GM23338 (cell line): ENCODE measurements at regions not wholly inside any gene's neighbourhood (a gene's known extent, or its start where the extent isn't known, plus 50 kb on each side); places are given as distances from the start of the nearest gene placed in this dataset.

Experiments
- ATAC-seq: fragments of 200-7000 bp; cut with Tn5 transposase; 3 replicates; pipeline ENCODE4 v1.9.1; 2020
- DNase-seq: peaks from one replicate; pipeline ENCODE4 v3.0.0-alpha.2; 2015; ENCODE audit warnings: low spot score
- H2AFZ ChIP-seq: fragments of 200-600 bp; sonication (generic); 2 replicates; pipeline ENCODE4 v1.8.0; 2016; ENCODE audit warnings: antibody characterized with exemption, mild to moderate bottlenecking, moderate library complexity
- H3F3A ChIP-seq: fragments of 200-600 bp; sonication (generic); replicated peaks from 2 replicates; pipeline ENCODE4 v1.8.0; 2017; ENCODE audit warnings: antibody characterized with exemption, mixed run types, low read depth
- H3K27ac ChIP-seq: fragments of 200-600 bp; sonication (generic); 2 replicates; pipeline ENCODE4 v1.6.1; 2016; ENCODE audit warnings: low read depth
- H3K27me3 ChIP-seq: fragments of 200-600 bp; sonication (generic); 2 replicates; pipeline ENCODE4 v1.8.0; 2016; ENCODE audit warnings: mild to moderate bottlenecking, mixed run types, moderate library complexity; ENCODE audit not compliant: insufficient read depth
- H3K36me3 ChIP-seq: fragments of 200-600 bp; sonication (generic); 2 replicates; pipeline ENCODE4 v1.8.0; 2016; ENCODE audit warnings: mild to moderate bottlenecking; ENCODE audit not compliant: insufficient read depth
- H3K4me1 ChIP-seq: fragments of 200-600 bp; sonication (generic); 2 replicates; pipeline ENCODE4 v1.8.0; 2016; ENCODE audit warnings: mild to moderate bottlenecking, moderate library complexity; ENCODE audit not compliant: insufficient read depth
- H3K4me2 ChIP-seq: fragments of 200-600 bp; sonication (generic); 2 replicates; pipeline ENCODE4 v1.7.1; 2017; ENCODE audit warnings: mixed run types
- H3K4me3 ChIP-seq: fragments of 200-600 bp; sonication (generic); 2 replicates; pipeline ENCODE4 v1.6.1; 2016; ENCODE audit warnings: mixed run types
- H3K79me2 ChIP-seq: fragments of 200-600 bp; sonication (generic); replicated peaks from 2 replicates; pipeline ENCODE4 v1.8.0; 2017; ENCODE audit warnings: mild to moderate bottlenecking; ENCODE audit not compliant: insufficient read depth
- H3K9me2 ChIP-seq: fragments of 200-600 bp; sonication (generic); 2 replicates; pipeline ENCODE4 v1.8.0; 2017; ENCODE audit not compliant: insufficient read depth
- H4K20me1 ChIP-seq: fragments of 200-600 bp; sonication (generic); replicated peaks from 2 replicates; pipeline ENCODE4 v1.8.0; 2017; ENCODE audit warnings: mild to moderate bottlenecking; ENCODE audit not compliant: insufficient read depth
- H3K27ac Mint-ChIP-seq: 2 replicates; pipeline ENCODE4 v1.8.0; 2020; ENCODE audit warnings: inconsistent platforms, mild to moderate bottlenecking, moderate library complexity, mixed read lengths
- H3K27me3 Mint-ChIP-seq: 3 replicates; pipeline ENCODE4 v1.8.0; 2022; ENCODE audit warnings: low read depth, mild to moderate bottlenecking, moderate library complexity, mixed read lengths, inconsistent platforms; ENCODE audit not compliant: insufficient read depth, poor library complexity
- H3K36me3 Mint-ChIP-seq: 3 replicates; pipeline ENCODE4 v1.8.0; 2021; ENCODE audit warnings: low read depth, mild to moderate bottlenecking, inconsistent platforms, moderate library complexity, mixed read lengths
- H3K4me1 Mint-ChIP-seq: 3 replicates; pipeline ENCODE4 v1.8.0; 2020; ENCODE audit warnings: mild to moderate bottlenecking, inconsistent platforms, mixed read lengths
- H3K4me3 Mint-ChIP-seq: 3 replicates; pipeline ENCODE4 v1.8.0; 2021; ENCODE audit warnings: moderate library complexity, mild to moderate bottlenecking, inconsistent platforms, mixed read lengths
- H3K9me3 Mint-ChIP-seq: 3 replicates; pipeline ENCODE4 v1.8.0; 2020; ENCODE audit warnings: moderate library complexity, mild to moderate bottlenecking, inconsistent platforms, mixed read lengths
- CREB1 ChIP-seq: fragments of 250-450 bp; sonication (Bioruptor Pico); IDR thresholded peaks from 2 replicates; pipeline ENCODE4 v1.5.0; 2020; ENCODE audit warnings: low read depth, mild to moderate bottlenecking, moderate library complexity
- CTCF ChIP-seq, 2 experiments: fragments of 200-600 bp in 1 of 2; sonication (generic) in 1 of 2; conservative IDR thresholded peaks; 2 replicates each; pipeline versions ENCODE4 v1.5.1 to v1.6.1; 2016 to 2017; ENCODE audit warnings: antibody characterized with exemption in 2 of 2, low read depth in 2 of 2, mild to moderate bottlenecking in 2 of 2, moderate library complexity in 1 of 2
- ETS1 ChIP-seq: IDR thresholded peaks from 2 replicates; pipeline ENCODE4 v1.6.1; 2016; ENCODE audit warnings: antibody characterized with exemption
- EZH2 ChIP-seq: fragments of 200-600 bp; sonication (generic); IDR thresholded peaks from one replicate; pipeline ENCODE4 v1.8.0; 2017; ENCODE audit warnings: antibody characterized with exemption, mild to moderate bottlenecking, low read depth; ENCODE audit not compliant: unreplicated experiment
- EZH2phosphoT487 ChIP-seq: fragments of 200-600 bp; sonication (generic); IDR thresholded peaks from one replicate; pipeline ENCODE4 v1.8.1; 2018; ENCODE audit warnings: antibody characterized with exemption; ENCODE audit not compliant: unreplicated experiment
- JUNB ChIP-seq: IDR thresholded peaks from one replicate; pipeline ENCODE4 v1.6.1; 2016; ENCODE audit warnings: antibody characterized with exemption; ENCODE audit not compliant: unreplicated experiment
- NANOG ChIP-seq: IDR thresholded peaks from 2 replicates; pipeline ENCODE4 v1.6.1; 2016; ENCODE audit warnings: antibody characterized with exemption, borderline replicate concordance
- POLR2AphosphoS5 ChIP-seq: IDR thresholded peaks from 2 replicates; pipeline ENCODE4 v1.6.1; 2016; ENCODE audit warnings: antibody characterized with exemption, low read depth
- REST ChIP-seq: IDR thresholded peaks from one replicate; pipeline ENCODE4 v1.6.1; 2018; ENCODE audit warnings: antibody characterized with exemption; ENCODE audit not compliant: unreplicated experiment
- STAT1 ChIP-seq: IDR thresholded peaks from one replicate; pipeline ENCODE4 v1.6.1; 2016; ENCODE audit warnings: antibody characterized with exemption; ENCODE audit not compliant: unreplicated experiment
- ZNF114 ChIP-seq: fragments of 250-450 bp; sonication (Bioruptor Pico); IDR thresholded peaks from 2 replicates; pipeline ENCODE4 v1.5.0; 2020; ENCODE audit warnings: mild to moderate bottlenecking, moderate library complexity
- ZNF331 ChIP-seq: fragments of 250-450 bp; sonication (Bioruptor Pico); IDR thresholded peaks from 2 replicates; pipeline ENCODE4 v1.5.0; 2020; ENCODE audit warnings: low read depth, mild to moderate bottlenecking, moderate library complexity
- ZNF462 ChIP-seq: fragments of 250-450 bp; sonication (Bioruptor Pico); IDR thresholded peaks from 2 replicates; pipeline ENCODE4 v1.5.0; 2020; ENCODE audit warnings: mild to moderate bottlenecking, moderate library complexity

GRCh38 chr5:56286015-56286884 lies 53.1 kb upstream of the ANKRD55 start:
- H3K9me3 Mint-ChIP-seq = no peaks in the 10 kb centered on the region; the same call in 2 of the 3 replicates
- H3K27ac Mint-ChIP-seq = no peak overlapping the region
- ATAC-seq (no peak), DNase-seq (no peak)
- TF ChIP-seq STAT1 = no peak
- TF ChIP-seq NANOG = no peak
- no peak for TF ChIP-seq EZH2phosphoT487
- TF ChIP-seq POLR2AphosphoS5 = no peak
- no peak for TF ChIP-seq REST
- TF ChIP-seq JUNB = no peak
- TF ChIP-seq CTCF (conservative IDR thresholded peaks at IDR 0.05; ENCODE audit: low read depth in 2 of 2) = no peak
- TF ChIP-seq ZNF331 (CRISPR knock-in tag) = no peak
- no peak for TF ChIP-seq ZNF462 (CRISPR knock-in tag)
- TF ChIP-seq ETS1 = no peak
- no peak for TF ChIP-seq ZNF114 (CRISPR knock-in tag)
- no peak for TF ChIP-seq CREB1 (CRISPR knock-in tag)
- TF ChIP-seq EZH2 = no peak
- H3K4me2 ChIP-seq = no peak overlapping the region
- no peak overlapping the region for H3K4me3 ChIP-seq
- no peaks in the 10 kb centered on the region for H3F3A ChIP-seq
- no peaks in the 10 kb centered on the region for H3K36me3 Mint-ChIP-seq
- no peak overlapping the region for H2AFZ ChIP-seq
- H3K4me1 Mint-ChIP-seq = peaks cover 6% of the 10 kb centered on the region; the same call in 2 of the 3 replicates
- no peak overlapping the region for H3K4me3 Mint-ChIP-seq
- no peaks in the 10 kb centered on the region for H3K79me2 ChIP-seq
- H3K36me3 ChIP-seq = no peaks in the 10 kb centered on the region
- no peaks in the 10 kb centered on the region for H3K27me3 Mint-ChIP-seq
- no peaks in the 10 kb centered on the region for H4K20me1 ChIP-seq
- H3K27me3 ChIP-seq = no peaks in the 10 kb centered on the region
- no peak overlapping the region for H3K27ac ChIP-seq
- H3K4me1 ChIP-seq = no peaks in the 10 kb centered on the region
- peaks cover 9% of the 10 kb centered on the region; the same call in 1 of the 2 replicates for H3K9me2 ChIP-seq
